ENCODE measurements at regions not wholly inside any gene's neighbourhood (a gene's known extent, or its start where the extent isn't known, plus 50 kb on each side); places are given as distances from the start of the nearest gene placed in this dataset.

GRCh38 chr2:145725876-145726275 lies 1206.0 kb upstream of the ZEB2 start:
- no peak for TF ChIP-seq EP300 (IDR thresholded peaks at IDR 0.05)
- TF ChIP-seq, protein P1, sequence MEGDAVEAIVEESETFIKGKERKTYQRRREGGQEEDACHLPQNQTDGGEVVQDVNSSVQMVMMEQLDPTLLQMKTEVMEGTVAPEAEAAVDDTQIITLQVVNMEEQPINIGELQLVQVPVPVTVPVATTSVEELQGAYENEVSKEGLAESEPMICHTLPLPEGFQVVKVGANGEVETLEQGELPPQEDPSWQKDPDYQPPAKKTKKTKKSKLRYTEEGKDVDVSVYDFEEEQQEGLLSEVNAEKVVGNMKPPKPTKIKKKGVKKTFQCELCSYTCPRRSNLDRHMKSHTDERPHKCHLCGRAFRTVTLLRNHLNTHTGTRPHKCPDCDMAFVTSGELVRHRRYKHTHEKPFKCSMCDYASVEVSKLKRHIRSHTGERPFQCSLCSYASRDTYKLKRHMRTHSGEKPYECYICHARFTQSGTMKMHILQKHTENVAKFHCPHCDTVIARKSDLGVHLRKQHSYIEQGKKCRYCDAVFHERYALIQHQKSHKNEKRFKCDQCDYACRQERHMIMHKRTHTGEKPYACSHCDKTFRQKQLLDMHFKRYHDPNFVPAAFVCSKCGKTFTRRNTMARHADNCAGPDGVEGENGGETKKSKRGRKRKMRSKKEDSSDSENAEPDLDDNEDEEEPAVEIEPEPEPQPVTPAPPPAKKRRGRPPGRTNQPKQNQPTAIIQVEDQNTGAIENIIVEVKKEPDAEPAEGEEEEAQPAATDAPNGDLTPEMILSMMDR (IDR thresholded peaks at IDR 0.05): no peak
